CD4-positive, alpha-beta T cell (primary cell): ENCODE measurements at regions not wholly inside any gene's neighbourhood (a gene's known extent, or its start where the extent isn't known, plus 50 kb on each side); places are given as distances from the start of the nearest gene placed in this dataset.
A peak's percentile ranks its signal among the peaks of the same experiment; 100 is the strongest.

Experiments used
- ATAC-seq: fragments of 200-7000 bp; cut with Tn5 transposase; one replicate; pipeline ENCODE4 v1.10.0; 2022; ENCODE audit warnings: mild to moderate bottlenecking; ENCODE audit not compliant: poor library complexity
- CTCF ChIA-PET: fragments of 350-600 bp; sonication (Branson Sonifier 250); formaldehyde crosslinking; loops from one replicate; lab custom pipeline; 2021; ENCODE audit warnings: antibody characterized with exemption, inconsistent platforms; lab: Charles Lee
- POLR2A ChIA-PET: fragments of 350-600 bp; sonication (Branson Sonifier 250); formaldehyde crosslinking; loops from one replicate; lab custom pipeline; 2021; ENCODE audit warnings: antibody characterized with exemption, inconsistent platforms; lab: Charles Lee
- DNase-seq, 14 experiments: peaks; one replicate each; pipeline ENCODE4 v3.0.0-alpha.2; 2013 to 2020; ENCODE audit warnings: mixed read lengths in 2 of 14
- H3K27ac ChIP-seq, 2 donors: one replicate each; pipeline versions ENCODE4 v1.5.1 to v1.7.0; 2013; ENCODE audit warnings: low read length in 2 of 2, low read depth in 1 of 2, mild to moderate bottlenecking in 1 of 2
- H3K27me3 ChIP-seq, 2 experiments: 1 replicate in 1 of 2; 2 replicates in 1 of 2; pipeline versions ENCODE4 v1.6.1 to v1.7.0; 2013; ENCODE audit warnings: low read length in 2 of 2, control low read depth in 1 of 2, mild to moderate bottlenecking in 1 of 2, moderate library complexity in 1 of 2; ENCODE audit not compliant: insufficient read depth in 2 of 2, control insufficient read depth in 1 of 2
- H3K36me3 ChIP-seq: one replicate; pipeline ENCODE4 v1.6.1; 2013; ENCODE audit warnings: low read length, control low read depth; ENCODE audit not compliant: insufficient read depth
- H3K4me1 ChIP-seq: one replicate; pipeline ENCODE4 v1.6.1; 2013; ENCODE audit warnings: low read length, control low read depth; ENCODE audit not compliant: insufficient read depth
- H3K4me3 ChIP-seq: one replicate; pipeline ENCODE4 v1.5.1; 2013; ENCODE audit warnings: mild to moderate bottlenecking, low read length, moderate library complexity
- H3K9me3 ChIP-seq, 2 experiments: 1 replicate in 1 of 2; 2 replicates in 1 of 2; pipeline versions ENCODE4 v1.6.1 to v1.7.0; 2013; ENCODE audit warnings: low read length in 2 of 2, mild to moderate bottlenecking in 2 of 2, control low read depth in 1 of 2, moderate library complexity in 1 of 2; ENCODE audit not compliant: control insufficient read depth in 1 of 2, insufficient read depth in 1 of 2
- H3K27ac Mint-ChIP-seq: one replicate; pipeline ENCODE4 v1.8.0; 2020; ENCODE audit warnings: mixed read lengths
- H3K27me3 Mint-ChIP-seq: one replicate; pipeline ENCODE4 v1.8.0; 2021; ENCODE audit warnings: mixed read lengths
- H3K36me3 Mint-ChIP-seq: one replicate; pipeline ENCODE4 v1.8.0; 2021; ENCODE audit warnings: low read depth, mixed read lengths
- H3K4me1 Mint-ChIP-seq: one replicate; pipeline ENCODE4 v1.8.0; 2021; ENCODE audit warnings: low read depth, mixed read lengths
- H3K4me3 Mint-ChIP-seq: one replicate; pipeline ENCODE4 v1.8.0; 2020; ENCODE audit warnings: mild to moderate bottlenecking, mixed read lengths
- H3K9me3 Mint-ChIP-seq: one replicate; pipeline ENCODE4 v1.8.0; 2020; ENCODE audit warnings: mixed read lengths
- intact Hi-C, 2 experiments: fragments of 100-400 bp; cut with DNase I in 1 of 2; cut with micrococcal nuclease in 1 of 2; formaldehyde crosslinking; loops; one replicate each; pipeline versions ENCODE4 v1.15.1 to v1.9.0; 2023 to 2025; cut with DNase I, micrococcal nuclease
- TF ChIP-seq, protein P1 (sequence below): fragments of 200-600 bp; IDR thresholded peaks from one replicate; pipeline ENCODE4 v1.8.0; 2022; ENCODE audit warnings: antibody characterized with exemption, mild to moderate bottlenecking

DNA sequence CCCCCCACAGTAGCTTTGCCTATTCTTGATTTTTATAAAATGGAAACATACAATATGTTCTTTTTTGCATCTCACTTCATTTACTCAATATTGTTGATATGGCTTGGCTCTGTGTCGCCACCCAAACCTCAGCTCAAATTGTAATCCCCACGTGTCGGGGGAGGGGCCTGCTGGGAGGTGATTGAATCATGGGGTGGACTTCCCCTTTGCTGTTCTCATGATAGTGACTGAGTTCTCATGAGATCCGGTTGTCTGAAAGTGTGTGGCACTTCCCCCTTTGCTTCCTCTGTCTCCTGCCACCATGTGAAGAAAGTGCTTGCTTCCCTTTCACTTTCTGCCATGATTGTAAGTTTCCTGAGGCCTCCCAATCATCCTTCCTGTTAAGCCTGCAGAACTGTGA lies 431.3 kb downstream of the MN1 start:
- H3K4me1 ChIP-seq: no peaks in the 10 kb centered on the region
- no peaks in the 10 kb centered on the region for H3K9me3 Mint-ChIP-seq
- intact Hi-C loops: no loop called here
- peaks cover 10 to 21% of the 10 kb centered on the region in 2 experiments for H3K27me3 ChIP-seq
- H3K27ac Mint-ChIP-seq: no peak overlapping the region
- no peak for ATAC-seq
- no peak overlapping the region for H3K4me3 ChIP-seq
- no peaks in the 10 kb centered on the region for H3K9me3 ChIP-seq
- peak in 2 of 14 experiments; percentile 15 to 28 for DNase-seq
- ChIA-PET CTCF (no interaction called here), POLR2A (no interaction called here)
- H3K27me3 Mint-ChIP-seq: peaks cover 27% of the 10 kb centered on the region
- no peak overlapping the region for H3K4me3 Mint-ChIP-seq
- TF ChIP-seq, protein P1, sequence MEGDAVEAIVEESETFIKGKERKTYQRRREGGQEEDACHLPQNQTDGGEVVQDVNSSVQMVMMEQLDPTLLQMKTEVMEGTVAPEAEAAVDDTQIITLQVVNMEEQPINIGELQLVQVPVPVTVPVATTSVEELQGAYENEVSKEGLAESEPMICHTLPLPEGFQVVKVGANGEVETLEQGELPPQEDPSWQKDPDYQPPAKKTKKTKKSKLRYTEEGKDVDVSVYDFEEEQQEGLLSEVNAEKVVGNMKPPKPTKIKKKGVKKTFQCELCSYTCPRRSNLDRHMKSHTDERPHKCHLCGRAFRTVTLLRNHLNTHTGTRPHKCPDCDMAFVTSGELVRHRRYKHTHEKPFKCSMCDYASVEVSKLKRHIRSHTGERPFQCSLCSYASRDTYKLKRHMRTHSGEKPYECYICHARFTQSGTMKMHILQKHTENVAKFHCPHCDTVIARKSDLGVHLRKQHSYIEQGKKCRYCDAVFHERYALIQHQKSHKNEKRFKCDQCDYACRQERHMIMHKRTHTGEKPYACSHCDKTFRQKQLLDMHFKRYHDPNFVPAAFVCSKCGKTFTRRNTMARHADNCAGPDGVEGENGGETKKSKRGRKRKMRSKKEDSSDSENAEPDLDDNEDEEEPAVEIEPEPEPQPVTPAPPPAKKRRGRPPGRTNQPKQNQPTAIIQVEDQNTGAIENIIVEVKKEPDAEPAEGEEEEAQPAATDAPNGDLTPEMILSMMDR: no peak
- H3K27ac ChIP-seq: no peak overlapping the region
- H3K36me3 Mint-ChIP-seq: no peaks in the 10 kb centered on the region
- no peaks in the 10 kb centered on the region for H3K4me1 Mint-ChIP-seq
- H3K36me3 ChIP-seq: no peaks in the 10 kb centered on the region

DNA sequence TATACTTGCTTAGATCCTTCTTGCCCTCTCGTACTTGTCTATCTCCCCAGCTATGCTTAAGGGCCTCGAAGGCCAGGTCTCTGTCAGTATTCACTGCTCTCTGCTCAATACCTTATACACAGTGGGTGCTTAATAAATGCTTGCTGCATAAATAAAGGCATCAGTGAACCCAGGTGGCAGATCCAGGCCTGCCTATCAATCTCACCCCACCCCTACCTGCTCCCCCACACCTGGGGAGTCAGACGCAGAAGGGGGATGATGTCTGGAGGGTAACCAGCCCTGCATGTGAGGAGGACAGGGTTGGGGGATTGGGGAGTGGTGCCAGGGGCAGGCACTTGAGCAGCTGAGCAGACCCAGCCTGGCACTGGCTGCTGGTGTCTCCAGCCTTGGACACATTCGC lies 430.6 kb downstream of the MN1 start:
- H3K36me3 Mint-ChIP-seq: no peaks in the 10 kb centered on the region
- Histone ChIP-seq H3K9me3 (no peaks in the 10 kb centered on the region), H3K4me1 (no peaks in the 10 kb centered on the region), H3K27me3 (peaks cover 10 to 21% of the 10 kb centered on the region in 2 experiments), H3K36me3 (no peaks in the 10 kb centered on the region), H3K27ac (no peak overlapping the region), H3K4me3 (no peak overlapping the region)
- intact Hi-C loops: no loop called here
- peaks cover 32% of the 10 kb centered on the region for H3K27me3 Mint-ChIP-seq
- no peaks in the 10 kb centered on the region for H3K4me1 Mint-ChIP-seq
- ChIA-PET CTCF (no interaction called here), POLR2A (no interaction called here)
- ATAC-seq: no peak
- H3K27ac Mint-ChIP-seq: no peak overlapping the region
- TF ChIP-seq, protein P1: no peak
- H3K9me3 Mint-ChIP-seq: no peaks in the 10 kb centered on the region
- H3K4me3 Mint-ChIP-seq: no peak overlapping the region
- no peak for DNase-seq

DNA sequence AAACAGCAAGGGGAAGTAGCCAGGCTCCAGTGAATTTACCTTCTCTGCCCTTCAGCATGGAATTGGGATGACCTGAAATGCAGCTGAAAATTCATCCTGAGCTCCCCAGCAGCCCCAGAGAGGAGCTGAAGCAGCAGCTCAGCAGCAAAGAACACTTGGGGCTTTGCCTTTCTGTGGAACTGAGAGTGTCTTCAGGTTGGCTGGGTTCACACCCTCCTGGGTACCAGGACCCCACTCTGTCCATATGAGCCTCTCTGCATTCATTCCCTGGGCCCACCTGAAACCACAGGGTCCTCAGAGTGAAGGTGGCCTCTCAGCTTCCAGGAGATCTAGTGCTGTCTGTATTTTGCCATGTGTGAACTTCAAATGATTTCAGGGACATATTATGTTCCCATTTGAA lies 429.2 kb downstream of the MN1 start:
- H3K4me1 ChIP-seq: no peaks in the 10 kb centered on the region
- TF ChIP-seq, protein P1: no peak
- H3K9me3 ChIP-seq: no peaks in the 10 kb centered on the region
- H3K27me3 ChIP-seq: peaks cover 10 to 21% of the 10 kb centered on the region in 2 experiments
- ChIA-PET POLR2A (no interaction called here), CTCF (no interaction called here)
- H3K36me3 ChIP-seq: no peaks in the 10 kb centered on the region
- H3K27ac Mint-ChIP-seq: no peak overlapping the region
- no peak overlapping the region for H3K4me3 ChIP-seq
- H3K27ac ChIP-seq: no peak overlapping the region
- no peak for ATAC-seq
- no peaks in the 10 kb centered on the region for H3K36me3 Mint-ChIP-seq
- no peaks in the 10 kb centered on the region for H3K9me3 Mint-ChIP-seq
- H3K4me1 Mint-ChIP-seq: no peaks in the 10 kb centered on the region
- no peak overlapping the region for H3K4me3 Mint-ChIP-seq
- peaks cover 28% of the 10 kb centered on the region for H3K27me3 Mint-ChIP-seq
- intact Hi-C loops: no loop called here
- DNase-seq: no peak
